T-helper 1 cell treated with Interleukin-12 subunit alpha and Interleukin-12 subunit beta and Interleukin-4 antibody, amounts not matched to agents 30 μg/mL and 1 μg/mL, for 36 hours (primary cell): ENCODE measurements at regions not wholly inside any gene's neighbourhood (a gene's known extent, or its start where the extent isn't known, plus 50 kb on each side); places are given as distances from the start of the nearest gene placed in this dataset.
A peak's percentile ranks its signal among the peaks of the same experiment; 100 is the strongest.

Experiments used
- H3K27ac Mint-ChIP-seq: one replicate; pipeline ENCODE4 v1.8.0; 2021; ENCODE audit warnings: mild to moderate bottlenecking, mixed read lengths
- H3K27me3 Mint-ChIP-seq: one replicate; pipeline ENCODE4 v1.8.0; 2021; ENCODE audit warnings: low read depth, mixed read lengths
- H3K36me3 Mint-ChIP-seq: one replicate; pipeline ENCODE4 v1.8.0; 2021; ENCODE audit warnings: low read depth, mixed read lengths
- H3K4me1 Mint-ChIP-seq: one replicate; pipeline ENCODE4 v1.8.0; 2021; ENCODE audit warnings: low read depth, mixed read lengths
- H3K4me3 Mint-ChIP-seq: one replicate; pipeline ENCODE4 v1.8.0; 2021; ENCODE audit warnings: mild to moderate bottlenecking, moderate library complexity, mixed read lengths
- H3K9me3 Mint-ChIP-seq: one replicate; pipeline ENCODE4 v1.8.0; 2021; ENCODE audit warnings: mixed read lengths

GRCh38 chr1:9419369-9420041, 119.8 kb upstream of the SLC25A33 start:
- Mint-ChIP-seq H3K9me3 (no peaks in the 10 kb centered on the region), H3K27ac (no peak overlapping the region), H3K36me3 (no peaks in the 10 kb centered on the region), H3K4me3 (no peak overlapping the region), H3K27me3 (peaks cover 40% of the 10 kb centered on the region), H3K4me1 (peaks cover 50% of the 10 kb centered on the region)

GRCh38 chr1:9420835-9421532, 118.3 kb upstream of the SLC25A33 start:
- H3K4me3 Mint-ChIP-seq = peak overlapping the region; percentile 4
- peak overlapping the region; percentile 12 for H3K27ac Mint-ChIP-seq
- no peaks in the 10 kb centered on the region for H3K36me3 Mint-ChIP-seq
- peaks cover 58% of the 10 kb centered on the region for H3K4me1 Mint-ChIP-seq
- no peaks in the 10 kb centered on the region for H3K9me3 Mint-ChIP-seq
- H3K27me3 Mint-ChIP-seq = peaks cover 40% of the 10 kb centered on the region

- peaks cover 60% of the 10 kb centered on the region for H3K4me1 Mint-ChIP-seq
- H3K4me3 Mint-ChIP-seq = no peak overlapping the region
- no peaks in the 10 kb centered on the region for H3K9me3 Mint-ChIP-seq
These were observed 117.8 kb upstream of the SLC25A33 start for GRCh38 chr1:9421533-9421873.

GRCh38 chr1:9422321-9422720, 116.9 kb upstream of the SLC25A33 start:
- no peak overlapping the region for H3K27ac Mint-ChIP-seq
- H3K4me3 Mint-ChIP-seq = no peak overlapping the region
- H3K4me1 Mint-ChIP-seq = peaks cover 57% of the 10 kb centered on the region
- H3K27me3 Mint-ChIP-seq = peaks cover 34% of the 10 kb centered on the region
- no peaks in the 10 kb centered on the region for H3K36me3 Mint-ChIP-seq
- no peaks in the 10 kb centered on the region for H3K9me3 Mint-ChIP-seq

More at GRCh38 chr1:9421533-9421873, 117.8 kb upstream of the SLC25A33 start:
- H3K27ac Mint-ChIP-seq = no peak overlapping the region
- peaks cover 37% of the 10 kb centered on the region for H3K27me3 Mint-ChIP-seq
- H3K36me3 Mint-ChIP-seq = no peaks in the 10 kb centered on the region

GRCh38 chr1:9422911-9423505, 116.3 kb upstream of the SLC25A33 start:
- Mint-ChIP-seq H3K4me3 (no peak overlapping the region), H3K4me1 (peaks cover 53% of the 10 kb centered on the region), H3K36me3 (no peaks in the 10 kb centered on the region), H3K27ac (no peak overlapping the region), H3K9me3 (no peaks in the 10 kb centered on the region), H3K27me3 (peaks cover 29% of the 10 kb centered on the region)

GRCh38 chr1:9424261-9424660, 115.0 kb upstream of the SLC25A33 start:
- Mint-ChIP-seq H3K36me3 (no peaks in the 10 kb centered on the region), H3K27ac (no peak overlapping the region), H3K9me3 (no peaks in the 10 kb centered on the region), H3K4me3 (no peak overlapping the region), H3K4me1 (peaks cover 61% of the 10 kb centered on the region), H3K27me3 (peaks cover 29% of the 10 kb centered on the region)

- Mint-ChIP-seq H3K27me3 (peaks cover 29% of the 10 kb centered on the region), H3K9me3 (no peaks in the 10 kb centered on the region)
These were observed 113.4 kb upstream of the SLC25A33 start for GRCh38 chr1:9425859-9426258.

GRCh38 chr1:9426291-9426711, 113.0 kb upstream of the SLC25A33 start:
- Mint-ChIP-seq H3K9me3 (no peaks in the 10 kb centered on the region), H3K27ac (peak overlapping the region; percentile 80), H3K4me3 (peak overlapping the region; percentile 56), H3K27me3 (peaks cover 29% of the 10 kb centered on the region), H3K4me1 (peaks cover 55% of the 10 kb centered on the region), H3K36me3 (no peaks in the 10 kb centered on the region)

More at GRCh38 chr1:9425859-9426258, 113.4 kb upstream of the SLC25A33 start:
- no peaks in the 10 kb centered on the region for H3K36me3 Mint-ChIP-seq
- peak overlapping the region; percentile 56 for H3K4me3 Mint-ChIP-seq
- H3K4me1 Mint-ChIP-seq = peaks cover 58% of the 10 kb centered on the region
- peak overlapping the region; percentile 80 for H3K27ac Mint-ChIP-seq

- peak overlapping the region; percentile 45 for H3K27ac Mint-ChIP-seq
- no peaks in the 10 kb centered on the region for H3K36me3 Mint-ChIP-seq
- no peak overlapping the region for H3K4me3 Mint-ChIP-seq
- peaks cover 50% of the 10 kb centered on the region for H3K4me1 Mint-ChIP-seq
- peaks cover 22% of the 10 kb centered on the region for H3K27me3 Mint-ChIP-seq
- no peaks in the 10 kb centered on the region for H3K9me3 Mint-ChIP-seq
These were observed 111.9 kb upstream of the SLC25A33 start for GRCh38 chr1:9427388-9427787.

- peaks cover 45% of the 10 kb centered on the region for H3K4me1 Mint-ChIP-seq
These were observed 110.5 kb upstream of the SLC25A33 start for GRCh38 chr1:9428601-9429341.

GRCh38 chr1:9429342-9429711, 109.9 kb upstream of the SLC25A33 start:
- peak overlapping the region; percentile 92 for H3K27ac Mint-ChIP-seq
- peaks cover 43% of the 10 kb centered on the region for H3K4me1 Mint-ChIP-seq
- H3K4me3 Mint-ChIP-seq = peak overlapping the region; percentile 89
- peaks cover 10% of the 10 kb centered on the region for H3K27me3 Mint-ChIP-seq
- no peaks in the 10 kb centered on the region for H3K9me3 Mint-ChIP-seq
- H3K36me3 Mint-ChIP-seq = no peaks in the 10 kb centered on the region

More at GRCh38 chr1:9428601-9429341, 110.5 kb upstream of the SLC25A33 start:
- H3K36me3 Mint-ChIP-seq = no peaks in the 10 kb centered on the region
- H3K4me3 Mint-ChIP-seq = peak overlapping the region; percentile 89
- H3K27ac Mint-ChIP-seq = peak overlapping the region; percentile 92
- H3K9me3 Mint-ChIP-seq = no peaks in the 10 kb centered on the region
- peaks cover 15% of the 10 kb centered on the region for H3K27me3 Mint-ChIP-seq

GRCh38 chr1:9434247-9435152, 104.8 kb upstream of the SLC25A33 start:
- H3K27ac Mint-ChIP-seq = no peak overlapping the region
- H3K4me3 Mint-ChIP-seq = no peak overlapping the region
- no peaks in the 10 kb centered on the region for H3K36me3 Mint-ChIP-seq
- peaks cover 5% of the 10 kb centered on the region for H3K4me1 Mint-ChIP-seq
- H3K27me3 Mint-ChIP-seq = peaks cover 23% of the 10 kb centered on the region
- H3K9me3 Mint-ChIP-seq = no peaks in the 10 kb centered on the region

GRCh38 chr1:9435153-9435636, 104.1 kb upstream of the SLC25A33 start:
- Mint-ChIP-seq H3K36me3 (no peaks in the 10 kb centered on the region), H3K4me3 (no peak overlapping the region), H3K27ac (no peak overlapping the region), H3K27me3 (peaks cover 28% of the 10 kb centered on the region), H3K9me3 (no peaks in the 10 kb centered on the region), H3K4me1 (no peaks in the 10 kb centered on the region)
